Nephron progenitor cell (in vitro differentiated cells): ENCODE measurements at regions not wholly inside any gene's neighbourhood (a gene's known extent, or its start where the extent isn't known, plus 50 kb on each side); places are given as distances from the start of the nearest gene placed in this dataset.

Experiments
- DNase-seq: peaks from one replicate; pipeline ENCODE4 v3.0.0; 2021
- H3K27ac Mint-ChIP-seq: 2 replicates; pipeline ENCODE4 v1.8.0; 2021; ENCODE audit warnings: mild to moderate bottlenecking, moderate library complexity, mixed read lengths
- H3K27me3 Mint-ChIP-seq: 2 replicates; pipeline ENCODE4 v1.8.0; 2021; ENCODE audit warnings: mild to moderate bottlenecking, low read depth, mixed read lengths; ENCODE audit not compliant: poor library complexity
- H3K36me3 Mint-ChIP-seq: 2 replicates; pipeline ENCODE4 v1.8.0; 2021; ENCODE audit warnings: low read depth, mixed read lengths
- H3K4me1 Mint-ChIP-seq: 2 replicates; pipeline ENCODE4 v1.8.0; 2021; ENCODE audit warnings: mixed read lengths
- H3K4me3 Mint-ChIP-seq: 2 replicates; pipeline ENCODE4 v1.8.0; 2021; ENCODE audit warnings: mild to moderate bottlenecking, moderate library complexity, mixed read lengths
- H3K9me3 Mint-ChIP-seq: 2 replicates; pipeline ENCODE4 v1.8.0; 2021; ENCODE audit warnings: mild to moderate bottlenecking, moderate library complexity, mixed read lengths
- CTCF ChIP-seq: fragments of 200-600 bp; sonication (generic); IDR thresholded peaks from 2 replicates; pipeline ENCODE4 v1.5.0; 2021; ENCODE audit warnings: antibody characterized with exemption

- TF ChIP-seq CTCF, result no peak
- Mint-ChIP-seq H3K4me1 (no peaks in the 10 kb centered on the region), H3K4me3 (no peak overlapping the region), H3K9me3 (peaks cover 33% of the 10 kb centered on the region), H3K27me3 (peaks cover 15% of the 10 kb centered on the region), H3K36me3 (peaks cover 15% of the 10 kb centered on the region), H3K27ac (no peak overlapping the region)
- no peak for DNase-seq
Observed at GRCh38 chr1:222216255-222216754, 331.6 kb downstream of the HHIPL2 start.

- no peaks in the 10 kb centered on the region for H3K4me1 Mint-ChIP-seq
- H3K27me3 Mint-ChIP-seq, result peaks cover 9% of the 10 kb centered on the region
- H3K4me3 Mint-ChIP-seq, result no peak overlapping the region
- no peak overlapping the region for H3K27ac Mint-ChIP-seq
- no peaks in the 10 kb centered on the region for H3K9me3 Mint-ChIP-seq
- no peak for DNase-seq
- TF ChIP-seq CTCF, result no peak
- H3K36me3 Mint-ChIP-seq, result no peaks in the 10 kb centered on the region
Observed at GRCh38 chr1:222210776-222211175, 337.1 kb downstream of the HHIPL2 start.

- Mint-ChIP-seq H3K9me3 (no peaks in the 10 kb centered on the region), H3K27me3 (no peaks in the 10 kb centered on the region), H3K36me3 (no peaks in the 10 kb centered on the region), H3K4me3 (no peak overlapping the region), H3K4me1 (no peaks in the 10 kb centered on the region), H3K27ac (no peak overlapping the region)
- no peak for DNase-seq
- TF ChIP-seq CTCF, result no peak
Observed at GRCh38 chr1:222204475-222204874, 343.4 kb downstream of the HHIPL2 start.

- TF ChIP-seq CTCF, result no peak
- Mint-ChIP-seq H3K9me3 (no peaks in the 10 kb centered on the region), H3K4me3 (no peak overlapping the region), H3K27me3 (no peaks in the 10 kb centered on the region), H3K4me1 (no peaks in the 10 kb centered on the region), H3K27ac (no peak overlapping the region), H3K36me3 (no peaks in the 10 kb centered on the region)
- DNase-seq, result no peak
Observed at GRCh38 chr1:222202831-222203230, 345.1 kb downstream of the HHIPL2 start.

GRCh38 chr1:222196736-222197135, 351.2 kb downstream of the HHIPL2 start:
- TF ChIP-seq CTCF, result no peak
- H3K27me3 Mint-ChIP-seq, result no peaks in the 10 kb centered on the region
- H3K9me3 Mint-ChIP-seq, result peaks cover 2% of the 10 kb centered on the region
- no peak for DNase-seq
- no peaks in the 10 kb centered on the region for H3K36me3 Mint-ChIP-seq
- H3K27ac Mint-ChIP-seq, result no peak overlapping the region
- no peaks in the 10 kb centered on the region for H3K4me1 Mint-ChIP-seq
- H3K4me3 Mint-ChIP-seq, result no peak overlapping the region

GRCh38 chr1:222196288-222196687, 351.6 kb downstream of the HHIPL2 start:
- H3K9me3 Mint-ChIP-seq, result peaks cover 7% of the 10 kb centered on the region
- H3K27ac Mint-ChIP-seq, result no peak overlapping the region
- no peak overlapping the region for H3K4me3 Mint-ChIP-seq
- no peak for TF ChIP-seq CTCF
- H3K27me3 Mint-ChIP-seq, result no peaks in the 10 kb centered on the region
- H3K36me3 Mint-ChIP-seq, result no peaks in the 10 kb centered on the region
- no peak for DNase-seq
- no peaks in the 10 kb centered on the region for H3K4me1 Mint-ChIP-seq
